HG02798 (cell line): ENCODE measurements at regions not wholly inside any gene's neighbourhood (a gene's known extent, or its start where the extent isn't known, plus 50 kb on each side); places are given as distances from the start of the nearest gene placed in this dataset.

Source experiments
- ATAC-seq: cut with Tn5 transposase; IDR thresholded peaks from one replicate; pipeline ENCODE4 v1.9.1; 2021; ENCODE audit warnings: mild to moderate bottlenecking; ENCODE audit not compliant: unreplicated experiment, poor library complexity

- no peak for ATAC-seq
These were observed 179.2 kb upstream of the CDH11 start for GRCh38 chr16:65301029-65301428.

DNA sequence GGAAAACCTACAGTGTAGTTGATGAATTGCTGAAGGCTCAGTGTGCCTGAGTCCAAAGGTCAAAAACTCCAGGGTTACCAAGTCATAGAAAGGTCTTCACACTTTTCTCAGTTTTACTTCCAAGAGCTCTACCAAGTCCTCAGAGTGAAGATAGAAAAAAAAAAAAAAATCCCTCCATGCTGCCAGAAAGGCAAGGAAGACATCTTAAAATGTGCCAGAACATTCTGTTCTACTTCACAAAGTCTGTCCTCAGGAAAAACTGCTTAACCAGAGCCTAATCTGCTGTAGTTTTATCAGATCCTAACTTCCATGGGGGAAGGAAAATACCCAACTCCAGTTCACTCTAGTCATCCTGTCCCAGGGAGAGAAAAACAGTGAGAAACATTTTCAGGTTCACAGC lies 175.6 kb upstream of the CDH11 start:
- no peak for ATAC-seq

GRCh38 chr16:65295527-65295926 lies 173.7 kb upstream of the CDH11 start:
- ATAC-seq, result no peak

- no peak for ATAC-seq
These were observed 172.8 kb upstream of the CDH11 start for GRCh38 chr16:65294708-65295107.

DNA sequence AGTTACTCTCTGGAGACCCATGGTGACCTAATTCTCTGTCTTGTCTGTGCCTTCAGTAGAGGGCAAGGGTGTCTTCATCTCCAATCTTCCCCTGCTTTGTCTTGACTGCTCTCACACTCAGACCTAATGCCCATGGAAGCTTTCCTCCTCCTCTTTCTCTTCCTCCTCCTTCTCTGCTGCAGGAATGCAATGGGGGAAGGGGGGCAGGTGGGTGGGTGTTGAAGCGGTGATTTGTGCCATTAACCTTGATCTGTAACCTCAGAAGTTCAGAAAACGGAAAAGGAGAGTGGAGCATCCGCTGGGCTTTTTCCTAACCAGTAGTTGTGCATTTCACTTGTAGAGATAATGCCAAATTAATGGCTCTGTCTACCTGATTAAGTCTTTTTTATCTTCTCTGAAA lies 172.3 kb upstream of the CDH11 start:
- no peak for ATAC-seq

DNA sequence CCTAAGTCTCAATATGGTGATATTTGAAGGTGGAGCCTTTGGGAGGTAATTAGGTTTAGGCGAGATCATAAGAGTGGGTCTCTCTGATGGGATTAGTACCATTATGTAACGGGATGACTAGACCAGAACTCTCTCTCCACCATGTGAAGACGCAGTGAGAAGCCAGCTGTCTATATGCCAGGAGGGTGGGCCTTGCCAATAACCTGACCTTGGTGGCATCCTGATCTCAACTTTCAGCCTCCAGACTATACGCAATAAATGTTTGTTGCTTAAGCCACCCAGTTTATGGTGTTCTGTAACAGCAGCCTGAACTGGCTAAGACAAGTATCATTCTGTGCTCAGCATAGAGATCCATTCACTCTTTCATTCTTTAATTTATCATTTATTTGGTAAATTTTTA lies 167.2 kb upstream of the CDH11 start:
- no peak for ATAC-seq

DNA sequence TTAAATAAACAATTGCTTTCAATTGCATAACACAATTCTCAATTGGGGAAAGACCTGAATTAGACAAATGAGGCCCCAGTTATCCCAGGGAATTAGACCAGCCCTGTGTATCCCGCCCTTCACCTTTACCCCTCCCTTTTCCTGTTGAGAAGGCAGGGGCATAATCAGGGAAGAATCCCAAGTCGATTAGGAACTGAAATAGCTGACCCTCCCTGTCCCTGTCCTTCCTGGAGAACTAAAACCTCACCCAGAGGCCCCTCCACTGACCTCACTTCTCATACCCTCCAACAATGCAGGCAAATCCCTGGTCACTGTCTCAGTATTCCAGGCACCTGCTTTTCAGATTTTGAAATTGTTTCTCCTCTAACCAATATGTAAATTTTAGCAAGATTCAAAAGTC lies 165.4 kb upstream of the CDH11 start:
- no peak for ATAC-seq

GRCh38 chr16:65285128-65286048 lies 163.5 kb upstream of the CDH11 start:
- ATAC-seq, result no peak

DNA sequence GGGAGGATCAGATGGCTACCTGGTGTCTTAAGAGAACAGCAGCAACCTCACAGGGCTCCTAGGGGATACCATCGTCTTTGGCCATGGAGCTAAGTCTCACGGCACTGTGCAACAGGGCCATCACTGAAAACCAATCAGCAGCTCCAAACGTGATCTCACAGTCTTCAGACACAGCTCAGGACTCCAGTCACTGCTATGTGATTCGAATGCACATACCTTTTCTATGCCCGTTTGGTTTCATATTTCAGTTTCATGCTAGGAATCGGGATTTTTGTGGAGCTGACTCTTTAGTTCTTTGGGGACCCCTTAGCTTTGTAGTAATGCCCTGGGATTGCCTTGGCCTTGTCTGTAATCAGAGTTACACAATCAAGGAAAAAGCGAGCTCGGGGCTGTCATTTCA lies 162.8 kb upstream of the CDH11 start:
- ATAC-seq, result no peak

DNA sequence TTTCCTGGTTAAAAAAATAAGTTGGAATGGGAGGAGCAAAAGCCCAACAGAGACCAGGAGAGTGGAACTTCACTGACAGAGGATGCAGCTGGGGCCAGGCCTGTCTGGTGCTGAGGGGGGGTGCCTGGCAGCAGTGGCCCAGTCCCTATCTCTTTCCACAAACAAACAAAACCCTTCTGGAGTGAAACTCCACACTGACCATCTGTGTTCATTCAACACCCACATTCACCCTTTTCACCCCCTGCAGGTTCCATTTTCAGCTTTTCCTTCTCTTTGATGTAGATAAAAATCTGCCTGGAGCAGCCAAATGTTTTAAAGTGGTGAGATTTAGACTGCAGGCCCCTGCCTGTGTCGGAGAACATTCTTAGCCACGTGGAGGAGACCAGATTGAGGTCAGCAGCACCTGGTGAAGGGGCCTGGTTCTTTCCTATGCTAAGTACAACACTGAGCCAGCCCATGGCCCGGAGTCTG lies 161.4 kb upstream of the CDH11 start:
- ATAC-seq, result no peak

DNA sequence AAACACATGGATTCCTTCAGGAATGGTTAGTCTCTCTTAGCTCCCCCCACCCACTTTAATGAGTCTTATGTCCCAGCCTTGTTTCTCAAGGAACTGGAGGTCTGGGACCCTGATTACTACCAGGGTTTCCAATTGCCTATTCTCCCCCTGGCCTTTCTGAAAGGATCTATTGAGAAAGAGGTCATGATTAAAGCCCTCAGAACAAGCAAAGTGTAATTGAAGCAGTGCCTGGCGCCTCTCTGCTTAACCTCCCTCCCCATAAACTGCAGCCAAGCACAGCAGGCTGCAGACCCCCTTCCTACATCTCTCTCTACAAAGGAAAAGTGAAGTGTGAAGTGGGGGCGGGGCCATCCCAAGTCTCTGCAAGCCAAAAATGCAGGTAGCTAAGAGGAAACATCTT lies 159.7 kb upstream of the CDH11 start:
- no peak for ATAC-seq

- no peak for ATAC-seq
These were observed 159.1 kb upstream of the CDH11 start for GRCh38 chr16:65280845-65281512.

DNA sequence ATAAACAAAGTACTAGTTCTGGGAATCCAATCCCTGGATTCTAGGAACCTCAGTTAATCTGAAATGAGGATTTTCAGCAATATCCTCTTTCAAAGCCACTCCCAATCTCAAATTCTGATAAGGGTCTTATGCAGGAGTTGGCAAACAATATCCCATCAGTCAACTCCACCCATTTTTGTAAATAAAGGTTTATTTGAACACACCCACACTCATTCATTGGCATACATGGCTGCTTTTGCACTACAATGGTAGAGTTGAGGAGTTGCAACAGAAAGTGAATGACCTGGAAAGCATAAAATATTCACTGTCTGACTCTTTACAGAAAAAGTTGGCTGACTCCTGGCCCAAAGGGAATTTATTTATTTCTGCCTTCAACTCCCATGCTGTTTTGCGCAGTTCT lies 157.7 kb upstream of the CDH11 start:
- ATAC-seq, result no peak

GRCh38 chr16:65278874-65279273 lies 157.0 kb upstream of the CDH11 start:
- ATAC-seq, result no peak

- ATAC-seq, result no peak
These were observed 152.7 kb upstream of the CDH11 start for GRCh38 chr16:65274566-65274965.

DNA sequence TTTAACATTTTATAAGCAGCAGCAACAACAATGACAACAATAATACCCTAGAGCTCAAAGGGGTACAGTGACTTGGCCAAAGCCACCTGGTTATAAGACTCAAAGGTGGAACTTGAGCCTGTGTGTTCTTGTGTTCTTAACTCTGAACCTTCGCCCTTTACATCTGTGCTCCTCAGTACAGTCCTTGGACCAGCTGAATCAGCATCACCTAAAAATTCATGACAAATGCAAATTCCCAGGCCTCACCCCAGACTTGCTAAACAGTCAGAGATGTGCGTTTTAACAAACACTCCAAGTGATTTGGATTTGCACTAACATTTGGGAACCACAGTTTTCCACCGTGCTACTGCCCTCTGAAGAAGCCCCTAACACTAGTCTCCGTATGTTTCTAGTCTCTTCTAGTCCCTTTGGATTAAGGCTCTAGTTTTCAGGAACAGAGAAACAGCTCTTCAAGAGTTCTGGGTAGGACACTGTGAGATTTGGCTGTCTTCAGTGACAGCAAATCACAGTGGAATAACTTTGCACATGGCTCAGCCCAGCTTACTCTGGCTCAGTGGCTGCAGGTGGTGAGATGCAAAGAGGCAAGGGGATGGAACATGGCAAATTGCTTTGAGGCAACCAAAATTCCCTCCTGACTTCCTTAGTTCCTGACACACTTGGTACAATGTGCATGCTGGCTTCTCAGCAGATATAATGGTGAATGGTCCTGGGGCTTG lies 151.0 kb upstream of the CDH11 start:
- no peak for ATAC-seq

GRCh38 chr16:65271996-65272395 lies 150.1 kb upstream of the CDH11 start:
- no peak for ATAC-seq

DNA sequence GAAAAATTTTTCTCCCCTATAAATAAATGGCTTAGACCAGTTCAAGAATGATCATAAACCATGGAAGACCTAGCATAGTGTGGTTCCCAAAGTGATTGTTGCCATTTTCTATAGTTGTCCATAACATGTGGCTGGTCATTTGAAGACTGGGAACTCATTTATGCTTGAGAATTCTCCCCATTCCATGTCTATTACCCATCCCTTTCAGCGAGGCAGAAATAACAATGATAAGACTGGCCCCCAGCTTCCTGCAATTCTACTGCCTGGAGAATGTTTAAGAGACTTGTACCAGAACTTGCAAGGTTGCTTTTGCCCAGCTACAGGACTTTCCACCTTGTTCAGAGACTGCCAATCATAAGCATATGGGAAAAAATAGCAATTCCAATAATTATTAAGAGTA lies 146.5 kb upstream of the CDH11 start:
- ATAC-seq, result no peak

DNA sequence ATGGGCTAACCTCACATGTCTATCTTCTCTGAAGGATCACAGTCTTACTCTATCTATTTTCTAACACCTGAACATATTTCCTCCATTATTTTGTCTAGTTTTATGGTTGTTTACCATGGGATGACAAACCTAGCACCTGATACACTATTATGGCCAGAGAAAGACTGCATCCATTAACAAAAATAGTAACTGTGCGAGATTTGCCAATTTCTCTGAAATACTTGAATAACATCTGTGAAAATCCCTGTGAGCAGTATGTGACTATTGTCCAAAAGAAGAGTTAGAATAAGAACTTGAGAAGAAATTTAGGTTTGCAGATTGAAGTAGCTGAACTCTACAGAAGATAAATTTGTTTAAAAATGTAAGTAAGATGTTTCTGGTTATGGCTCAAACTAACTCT lies 142.0 kb upstream of the CDH11 start:
- no peak for ATAC-seq

- ATAC-seq, result no peak
These were observed 138.9 kb upstream of the CDH11 start for GRCh38 chr16:65260746-65261145.

DNA sequence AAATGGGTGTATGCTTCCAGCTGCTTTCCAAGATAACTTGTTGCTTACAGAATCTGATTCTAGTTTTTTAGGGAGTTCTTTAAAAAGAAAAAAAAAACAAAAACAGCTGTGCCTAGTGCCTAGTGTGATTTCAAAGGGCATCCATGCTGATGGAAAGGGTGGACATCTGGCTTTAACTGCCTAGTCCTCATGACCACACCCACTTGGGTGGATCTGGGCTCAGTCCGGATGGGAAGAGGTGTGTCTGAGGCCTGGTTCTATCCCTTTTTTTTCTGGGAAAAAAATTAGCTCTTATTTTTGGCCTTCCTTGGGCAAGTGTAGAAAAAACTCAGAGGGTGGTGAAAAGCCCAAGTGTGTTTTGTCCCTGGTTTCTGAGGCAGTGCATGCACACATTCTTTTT lies 132.3 kb upstream of the CDH11 start:
- no peak for ATAC-seq
